ENCODE measurements at regions not wholly inside any gene's neighbourhood (a gene's known extent, or its start where the extent isn't known, plus 50 kb on each side); places are given as distances from the start of the nearest gene placed in this dataset.

DNA sequence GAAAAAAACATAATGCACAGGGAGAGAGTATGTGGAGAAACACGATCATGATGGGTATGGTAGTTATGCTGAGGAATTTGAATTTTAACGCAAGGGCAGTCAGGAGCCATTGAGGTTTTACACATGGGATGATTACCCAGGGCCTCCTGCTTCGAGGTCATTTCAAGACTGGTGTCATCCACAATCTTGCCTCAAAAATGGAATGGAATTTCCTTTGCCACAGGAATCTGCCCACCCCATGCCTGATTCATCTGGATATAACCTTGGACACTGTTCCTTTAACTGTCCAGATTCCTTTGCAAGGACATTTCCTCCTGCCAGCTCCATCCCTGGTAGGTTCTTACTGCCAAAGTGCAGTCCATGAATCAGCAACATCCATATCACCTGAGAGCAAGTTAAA, 655.9 kb upstream of the TENM4 start:
- DNase-seq: no peak

- DNase-seq: no peak
These were observed 645.7 kb upstream of the TENM4 start for GRCh38 chr11:80086496-80087055.

- no peak for DNase-seq
These were observed 644.7 kb upstream of the TENM4 start for GRCh38 chr11:80085563-80085962.

DNA sequence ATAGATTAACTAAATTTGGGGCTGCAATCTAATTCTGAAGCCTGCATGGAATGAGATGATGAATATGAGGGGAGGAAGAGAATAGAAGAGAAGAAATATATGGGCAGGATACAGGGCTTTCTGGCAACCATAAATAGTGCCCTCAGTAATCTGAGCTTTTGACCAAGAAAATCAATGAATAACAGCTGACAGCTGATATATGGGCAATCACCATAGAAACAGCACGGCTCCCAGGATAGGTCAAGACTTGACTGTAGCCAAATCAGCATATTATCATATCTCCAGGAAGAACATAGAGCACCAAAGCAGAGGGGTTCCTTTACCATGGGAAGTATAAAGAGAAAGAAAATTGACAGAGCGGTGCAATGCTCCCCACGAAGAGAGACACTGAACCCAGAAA, 643.8 kb upstream of the TENM4 start:
- no peak for DNase-seq

GRCh38 chr11:80083531-80083951, 642.7 kb upstream of the TENM4 start:
- no peak for DNase-seq

DNA sequence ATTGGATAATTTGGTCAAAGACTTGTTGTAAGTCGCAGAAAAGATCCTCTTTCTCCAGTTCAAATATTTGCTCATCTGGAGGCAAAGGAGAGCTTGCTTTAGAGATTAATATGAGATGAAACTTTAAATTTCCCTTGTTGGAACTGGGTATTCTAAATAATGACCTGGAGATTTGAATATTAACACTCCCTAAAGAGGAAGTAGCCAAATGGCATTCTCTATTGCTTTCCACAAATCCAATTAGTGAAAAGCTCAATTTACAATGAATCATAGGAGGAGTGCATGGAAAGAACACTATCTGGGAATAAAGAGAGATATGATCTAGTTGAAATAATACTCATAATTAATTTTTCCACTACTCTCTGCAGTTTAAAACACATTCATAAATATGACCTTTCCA, 641.6 kb upstream of the TENM4 start:
- DNase-seq: no peak

GRCh38 chr11:80077113-80077512, 636.3 kb upstream of the TENM4 start:
- DNase-seq: no peak

- DNase-seq: no peak
These were observed 634.0 kb upstream of the TENM4 start for GRCh38 chr11:80074837-80075236.

DNA sequence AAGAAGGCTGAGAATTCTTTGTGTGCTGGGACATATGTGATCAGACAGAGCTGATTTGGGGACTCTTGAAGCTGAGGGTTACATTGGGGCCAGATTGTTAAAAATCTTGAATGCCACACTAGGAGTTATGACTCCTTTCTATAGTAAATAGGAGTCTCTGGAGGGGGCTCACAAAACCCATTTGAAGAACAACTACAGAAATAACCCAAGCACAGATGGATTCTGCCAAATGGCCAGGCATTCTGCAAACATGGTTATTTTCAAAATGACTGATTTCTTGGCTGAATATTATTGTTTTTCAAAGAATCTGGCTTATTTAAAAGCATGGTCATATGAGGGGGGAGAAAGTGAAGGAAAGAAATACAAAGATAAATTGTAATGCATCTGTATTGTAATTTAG, 625.5 kb upstream of the TENM4 start:
- DNase-seq: no peak

DNA sequence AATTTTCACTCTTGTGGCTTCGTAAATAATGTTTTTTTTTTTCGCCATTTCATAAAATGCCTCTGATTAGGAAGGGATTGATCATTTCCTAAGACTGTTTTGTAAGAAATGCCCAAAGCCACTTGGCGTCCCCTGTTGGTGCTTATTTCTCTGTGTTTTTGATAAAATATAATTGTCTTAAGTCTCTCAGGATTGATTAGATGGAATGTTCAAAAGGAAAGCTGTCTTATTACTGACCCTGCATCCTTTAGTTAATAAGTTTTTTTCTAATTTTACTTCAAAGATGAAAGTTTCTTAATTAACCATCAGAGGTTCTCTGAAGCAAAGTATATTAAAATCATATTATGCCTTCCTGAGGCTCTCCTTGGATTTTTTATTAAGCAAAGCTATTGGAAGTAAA, 624.3 kb upstream of the TENM4 start:
- no peak for DNase-seq

DNA sequence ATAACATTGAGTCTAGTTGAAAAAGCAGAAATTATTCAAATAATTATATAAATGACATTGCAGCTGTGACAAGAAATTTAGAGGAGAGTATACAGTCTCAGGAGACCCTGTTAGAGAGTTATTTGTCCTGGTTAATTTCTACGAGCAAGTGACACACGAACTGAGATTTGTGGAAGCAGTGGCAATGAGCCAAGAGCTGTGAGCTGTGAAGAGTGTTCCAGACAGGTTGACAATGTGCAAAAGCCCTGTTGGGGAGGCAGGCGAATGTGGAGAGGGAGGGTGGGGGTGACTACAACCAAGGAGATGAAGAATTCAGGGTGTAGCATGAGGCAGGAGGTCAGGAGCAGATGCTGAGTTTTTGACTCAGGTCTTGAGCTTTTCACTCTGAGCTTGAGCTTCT, 620.2 kb upstream of the TENM4 start:
- DNase-seq: no peak

DNA sequence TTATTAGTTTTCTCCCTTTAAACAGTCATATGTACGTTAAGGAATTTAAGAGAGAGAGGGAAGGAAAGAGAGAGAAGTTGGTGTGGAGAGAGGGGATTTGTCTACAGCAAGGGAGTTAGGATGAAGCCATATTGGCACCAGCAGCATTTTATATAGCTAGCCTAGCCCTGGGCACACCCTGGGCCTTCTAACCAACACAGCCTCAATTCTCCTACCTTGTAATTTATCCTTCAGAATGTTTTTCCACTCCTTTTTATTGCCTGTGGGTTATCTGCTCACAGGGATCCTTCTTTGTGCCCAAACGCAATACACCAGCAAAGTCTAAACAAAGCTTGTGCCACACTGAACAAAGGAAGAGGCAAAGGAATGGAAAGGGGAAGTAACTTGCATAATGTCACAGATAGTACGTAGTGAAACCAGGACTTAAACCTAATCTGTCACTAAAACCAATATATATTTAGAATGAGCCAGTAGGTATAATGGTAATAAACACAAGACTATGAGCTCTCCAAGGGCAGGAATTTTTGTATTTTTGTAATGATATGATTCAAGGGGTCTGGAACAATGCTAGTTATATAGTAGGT, 613.8 kb upstream of the TENM4 start:
- no peak for DNase-seq

GRCh38 chr11:80048513-80048912, 607.7 kb upstream of the TENM4 start:
- DNase-seq: no peak

DNA sequence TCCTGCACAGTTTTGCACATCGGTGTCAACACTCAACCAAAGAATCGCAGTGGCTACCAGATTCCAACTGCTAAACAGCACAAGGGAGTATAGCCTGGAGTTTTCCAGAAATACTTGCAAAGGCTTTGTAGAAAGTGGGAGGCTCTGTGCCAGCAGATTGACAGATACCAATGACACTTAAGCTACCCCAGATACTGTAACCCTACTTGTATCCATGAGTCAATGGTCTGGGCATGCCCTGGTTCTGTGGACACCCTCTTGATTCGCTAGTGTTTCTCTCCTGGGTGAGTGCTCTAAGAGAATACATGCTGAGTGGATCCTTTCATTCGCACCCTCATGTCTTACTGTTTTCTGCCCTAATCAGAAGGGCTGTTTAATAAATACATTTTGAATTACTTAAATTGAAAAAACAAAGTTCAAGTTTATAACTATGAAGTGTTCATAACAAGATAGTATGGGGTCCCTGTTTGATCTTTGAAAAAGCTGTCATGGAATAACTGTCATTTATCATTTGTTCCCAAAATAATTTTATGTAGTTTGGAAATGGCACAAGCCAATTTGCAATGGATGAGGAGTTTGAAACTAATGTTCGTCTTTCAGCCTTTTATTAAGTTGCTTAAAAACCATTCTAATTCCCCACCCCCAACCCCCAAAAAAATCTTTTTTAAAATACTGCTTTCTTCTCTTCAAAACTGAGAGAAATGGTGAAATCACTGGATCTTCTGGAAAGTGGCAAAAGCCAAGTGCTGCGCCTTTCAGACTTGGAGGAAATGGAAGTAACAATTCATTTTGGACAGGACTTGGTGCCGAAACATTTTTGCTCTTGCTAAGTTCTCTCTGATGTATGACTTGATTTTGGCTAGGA, 600.5 kb upstream of the TENM4 start:
- no peak for DNase-seq

DNA sequence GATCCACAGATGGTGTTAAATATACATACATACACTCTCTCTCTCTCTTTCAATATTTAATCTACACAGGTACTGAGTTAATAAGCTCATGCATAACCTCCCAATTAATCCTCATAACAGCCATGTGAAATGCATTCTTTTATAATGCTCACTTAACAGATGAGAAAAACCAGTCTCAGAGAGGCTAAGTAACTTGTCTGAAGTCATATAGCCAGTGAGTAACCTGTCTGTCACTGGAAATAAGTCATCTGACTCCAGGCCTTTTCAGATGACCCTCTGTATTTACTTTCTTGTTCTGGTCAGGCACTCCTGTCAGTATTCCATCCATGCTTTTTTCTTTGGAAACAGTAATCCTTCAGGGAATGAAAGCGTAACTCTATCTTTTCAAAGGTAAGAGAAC, 594.0 kb upstream of the TENM4 start:
- no peak for DNase-seq

DNA sequence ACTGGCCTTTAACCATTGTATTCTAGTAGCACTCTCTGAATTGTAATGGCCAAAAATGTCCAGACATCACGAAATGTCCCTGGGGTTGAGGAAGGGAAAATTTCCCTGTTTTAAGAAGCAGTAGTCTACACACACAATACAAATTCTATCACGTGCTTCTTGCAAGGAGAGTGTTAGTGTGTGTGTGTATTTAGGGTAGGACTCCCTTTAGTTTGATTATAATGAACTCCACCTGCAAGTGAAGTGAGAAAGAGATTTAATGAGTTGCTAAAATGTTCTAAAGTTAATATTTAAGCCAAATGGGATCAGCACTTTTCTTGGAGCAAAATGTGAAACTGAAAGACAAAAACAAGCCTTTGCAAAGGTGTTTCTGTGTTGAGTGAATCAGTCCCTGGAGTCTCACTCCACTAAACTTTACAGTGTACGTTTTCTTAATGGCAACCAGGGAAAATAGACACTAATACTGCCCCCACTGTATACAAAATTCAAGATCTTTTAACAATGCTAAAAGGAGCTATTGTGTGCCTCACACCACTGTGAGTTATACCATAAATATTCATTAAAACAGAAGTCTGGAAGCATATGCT, 590.3 kb upstream of the TENM4 start:
- DNase-seq: no peak

DNA sequence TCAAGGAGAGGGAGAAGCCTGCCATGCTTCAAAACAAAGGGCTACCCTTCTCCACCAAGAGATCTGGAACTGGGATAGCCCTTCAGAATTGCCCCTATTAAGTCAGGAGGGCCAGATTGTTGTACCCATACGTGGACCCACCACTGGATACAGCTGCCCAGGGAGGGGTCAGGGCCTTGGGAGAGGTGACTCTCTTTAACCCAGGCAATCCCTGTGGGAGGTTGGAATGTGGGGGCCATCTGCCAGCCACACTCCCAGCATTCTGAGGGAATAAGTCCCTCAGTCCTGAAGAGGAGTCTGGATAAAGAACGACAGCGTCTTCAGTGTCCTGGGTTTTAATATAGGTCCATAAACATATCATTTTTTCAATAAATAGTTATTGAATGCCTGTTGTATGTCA, 588.2 kb upstream of the TENM4 start:
- DNase-seq: no peak

GRCh38 chr11:80024119-80024518, 583.3 kb upstream of the TENM4 start:
- DNase-seq: no peak

GRCh38 chr11:80023386-80023785, 582.6 kb upstream of the TENM4 start:
- DNase-seq: no peak

GRCh38 chr11:80010536-80010935, 569.7 kb upstream of the TENM4 start:
- DNase-seq: no peak

DNA sequence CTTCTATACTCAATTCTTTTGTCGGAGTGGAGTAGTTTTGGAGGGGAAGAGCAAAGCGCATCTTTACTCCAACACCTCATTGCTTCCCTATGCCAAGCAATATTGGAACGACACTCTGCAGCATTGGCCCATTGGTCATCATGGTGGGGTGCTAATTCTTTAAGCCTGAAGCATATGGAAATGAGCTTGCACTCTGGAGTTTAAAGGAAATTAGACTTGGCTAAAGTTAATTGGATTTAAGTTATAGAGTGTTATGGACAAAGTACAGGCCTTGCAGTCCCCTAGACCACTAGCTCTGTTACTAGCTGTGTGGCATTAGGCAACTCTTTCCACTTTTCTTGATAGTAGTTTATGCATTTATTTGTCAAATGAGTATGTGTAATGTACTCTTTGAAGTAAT, 568.3 kb upstream of the TENM4 start:
- DNase-seq: no peak

DNA sequence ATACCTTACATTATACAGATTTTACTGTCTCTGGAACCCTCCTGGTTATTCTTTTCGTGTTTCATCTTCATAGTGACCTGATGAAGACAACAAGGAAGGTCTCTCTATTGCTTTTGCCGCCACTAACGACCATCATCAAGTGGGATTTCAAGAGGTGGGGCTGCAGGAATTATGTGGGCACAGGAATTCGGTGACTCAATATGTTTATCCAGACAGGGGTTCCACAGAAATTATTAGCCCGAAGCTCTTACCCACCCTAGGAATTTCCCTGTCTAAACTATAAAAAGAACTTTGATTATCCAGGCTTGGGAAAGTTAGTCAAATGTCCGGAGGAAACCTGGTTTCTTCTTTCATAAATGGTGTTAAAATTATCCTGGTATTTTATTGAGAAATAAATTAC, 566.8 kb upstream of the TENM4 start:
- DNase-seq: no peak

DNA sequence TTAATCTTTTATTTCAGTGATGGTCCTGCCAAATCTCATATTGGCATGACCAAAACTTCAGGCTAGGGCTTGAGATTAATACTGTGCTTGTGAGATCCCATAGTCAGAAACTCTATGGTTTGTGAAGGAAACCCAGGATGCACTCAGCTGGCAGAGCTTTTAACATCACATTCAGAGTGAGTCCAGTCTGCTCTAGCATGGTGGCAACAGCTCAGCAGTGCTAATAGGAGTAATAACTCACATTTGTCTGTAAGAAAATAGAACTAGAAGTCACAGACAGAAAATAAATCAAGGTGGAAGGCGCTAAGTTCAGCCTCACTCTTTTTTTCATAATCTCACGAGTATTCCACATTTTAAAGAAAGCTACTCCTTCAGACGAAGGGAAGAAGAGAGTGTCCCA, 549.3 kb upstream of the TENM4 start:
- no peak for DNase-seq

DNA sequence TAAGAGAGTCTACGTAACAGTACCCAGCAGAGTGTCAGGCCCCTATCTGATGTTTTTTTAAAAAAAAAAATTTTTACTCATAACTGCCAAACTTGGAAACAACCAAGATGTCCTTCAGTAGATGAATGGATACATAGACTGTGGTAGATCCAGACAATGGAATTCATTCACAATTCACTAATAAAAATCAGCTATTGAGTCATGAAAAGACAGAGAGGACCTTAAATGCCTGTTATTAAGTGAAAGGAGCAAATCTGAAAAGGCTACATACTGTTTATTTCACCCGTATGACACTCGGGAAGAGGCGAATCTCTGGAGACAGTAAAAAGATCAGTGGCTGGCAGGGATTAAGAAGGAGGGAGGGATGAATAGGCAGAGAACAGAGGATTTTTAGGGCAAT, 541.4 kb upstream of the TENM4 start:
- no peak for DNase-seq
